SK-N-SH (cell line): ENCODE measurements at regions not wholly inside any gene's neighbourhood (a gene's known extent, or its start where the extent isn't known, plus 50 kb on each side); places are given as distances from the start of the nearest gene placed in this dataset.

Experiments
- CTCF ChIA-PET: fragments of 300-600, 350-600 bp; formaldehyde crosslinking; extraction: SDS; loops from one replicate; lab custom pipeline; 2021; lab: Yijun Ruan, JAX
- POLR2A ChIA-PET: fragments of 350-600 bp; sonication (Branson Sonifier 250); formaldehyde crosslinking; extraction: SDS; loops from one replicate; lab custom pipeline; 2020; ENCODE audit warnings: antibody characterized with exemption, inconsistent platforms; lab: Yijun Ruan, JAX
- DNase-seq: peaks from one replicate; pipeline ENCODE4 v3.0.0; 2012
- H2AFZ ChIP-seq: fragments of 200-600 bp; sonication (generic); 2 replicates; pipeline ENCODE4 v1.8.1; 2016; ENCODE audit warnings: antibody characterized with exemption, mild to moderate bottlenecking, low read depth
- H3F3A ChIP-seq: fragments of 200-600 bp; sonication (generic); replicated peaks from 2 replicates; pipeline ENCODE3; 2016; ENCODE audit warnings: antibody characterized with exemption, mild to moderate bottlenecking; ENCODE audit not compliant: insufficient read depth
- H3K27ac ChIP-seq, 2 experiments: fragments of 200-500 bp in 1 of 2; fragments of 200-600 bp in 1 of 2; sonication (Bioruptor generic) in 1 of 2; sonication (generic), shearing (Covaris generic) in 1 of 2; 2 replicates each; pipeline versions ENCODE4 v1.5.1 to v1.6.1; 2014 to 2016; ENCODE audit warnings: low read depth in 2 of 2, inconsistent platforms in 1 of 2, low read length in 1 of 2, mild to moderate bottlenecking in 1 of 2, mixed read lengths in 1 of 2
- H3K27me3 ChIP-seq: fragments of 200-600 bp; sonication (generic), shearing (Covaris generic); 2 replicates; pipeline ENCODE4 v1.6.1; 2016; ENCODE audit warnings: mixed run types; ENCODE audit not compliant: insufficient read depth
- H3K36me3 ChIP-seq, 2 experiments: fragments of 200-500 bp in 1 of 2; fragments of 200-600 bp in 1 of 2; sonication (Bioruptor generic) in 1 of 2; sonication (generic) in 1 of 2; replicated peaks in 1 of 2; 2 replicates each; pipeline versions ENCODE3 to v1.5.1; 2014 to 2016; ENCODE audit warnings: low read length in 1 of 2, mild to moderate bottlenecking in 1 of 2; ENCODE audit not compliant: insufficient read depth in 2 of 2, control insufficient read depth in 1 of 2
- H3K4me1 ChIP-seq, 2 experiments: fragments of 200-500 bp in 1 of 2; fragments of 200-600 bp in 1 of 2; sonication (Bioruptor generic) in 1 of 2; sonication (generic), shearing (Covaris generic) in 1 of 2; 2 replicates each; pipeline versions ENCODE4 v1.5.1 to v1.6.1; 2014 to 2016; ENCODE audit warnings: low read depth in 1 of 2, low read length in 1 of 2, mixed run types in 1 of 2; ENCODE audit not compliant: insufficient read depth in 2 of 2, control insufficient read depth in 1 of 2
- H3K4me2 ChIP-seq: fragments of 200-600 bp; sonication (generic), shearing (Covaris generic); 2 replicates; pipeline ENCODE4 v1.6.1; 2017; ENCODE audit warnings: mixed run types
- H3K4me3 ChIP-seq, 2 experiments: fragments of 200-500 bp in 1 of 2; fragments of 200-600 bp in 1 of 2; sonication (Bioruptor generic) in 1 of 2; sonication (generic), shearing (Covaris generic) in 1 of 2; 2 replicates each; pipeline versions ENCODE4 v1.5.1 to v1.8.1; 2014 to 2016; ENCODE audit warnings: low read depth in 2 of 2, inconsistent platforms in 1 of 2, low read length in 1 of 2, mild to moderate bottlenecking in 1 of 2, mixed read lengths in 1 of 2, moderate library complexity in 1 of 2
- H3K79me2 ChIP-seq: fragments of 200-600 bp; sonication (generic); 2 replicates; pipeline ENCODE4 v1.8.1; 2017; ENCODE audit warnings: mild to moderate bottlenecking; ENCODE audit not compliant: insufficient read depth
- H3K9ac ChIP-seq: fragments of 200-600 bp; sonication (generic); 2 replicates; pipeline ENCODE4 v1.6.1; 2017; ENCODE audit warnings: mixed run types
- H3K9me2 ChIP-seq: fragments of 200-600 bp; sonication (generic); 2 replicates; pipeline ENCODE4 v1.6.1; 2017; ENCODE audit warnings: mixed run types
- H3K9me3 ChIP-seq: fragments of 200-600 bp; sonication (generic); 2 replicates; pipeline ENCODE4 v1.6.1; 2017; ENCODE audit warnings: mixed run types, mild to moderate bottlenecking, moderate library complexity
- H4K20me1 ChIP-seq: fragments of 200-600 bp; sonication (generic); 2 replicates; pipeline ENCODE4 v1.6.1; 2017; ENCODE audit warnings: mild to moderate bottlenecking, mixed run types; ENCODE audit not compliant: insufficient read depth
- ELF1 ChIP-seq: IDR thresholded peaks from 2 replicates; pipeline ENCODE4 v1.4.0; 2012
- FOXJ3 ChIP-seq: sonication (generic); formaldehyde crosslinking; IDR thresholded peaks from 2 replicates; pipeline ENCODE4 v1.5.1; 2020; ENCODE audit warnings: mild to moderate bottlenecking, missing genetic modification reagents
- FOXM1 ChIP-seq: IDR thresholded peaks from 2 replicates; pipeline ENCODE4 v1.4.0; 2012; ENCODE audit warnings: low read depth, mild to moderate bottlenecking
- GABPA ChIP-seq: IDR thresholded peaks from 2 replicates; pipeline ENCODE4 v1.4.0; 2012; ENCODE audit warnings: low read depth, mild to moderate bottlenecking
- GATA2 ChIP-seq: sonication (generic); formaldehyde crosslinking; IDR thresholded peaks from 2 replicates; pipeline ENCODE4 v1.5.0; 2020; ENCODE audit warnings: mild to moderate bottlenecking, missing genetic modification reagents
- IRF3 ChIP-seq: fragments of 150-350 bp; IDR thresholded peaks from 2 replicates; pipeline ENCODE4 v1.6.1; 2016; ENCODE audit warnings: mild to moderate bottlenecking, low read depth, low read length
- JUND ChIP-seq: IDR thresholded peaks from 2 replicates; pipeline ENCODE4 v1.4.0; 2012
- MAX ChIP-seq: IDR thresholded peaks from 2 replicates; pipeline ENCODE4 v1.4.0; 2012; ENCODE audit warnings: low read depth
- MEF2A ChIP-seq: IDR thresholded peaks from 2 replicates; pipeline ENCODE4 v1.4.0; 2012; ENCODE audit warnings: low read depth, borderline replicate concordance
- MXI1 ChIP-seq: IDR thresholded peaks from 2 replicates; pipeline ENCODE4 v1.6.1; 2012; ENCODE audit warnings: mild to moderate bottlenecking, low read depth, low read length, improper control_type of control experiment
- NFIC ChIP-seq: IDR thresholded peaks from 2 replicates; pipeline ENCODE4 v1.4.0; 2012; ENCODE audit warnings: borderline replicate concordance
- PBX3 ChIP-seq: IDR thresholded peaks from 2 replicates; pipeline ENCODE4; 2012
- RCOR1 ChIP-seq: fragments of 150-350 bp; IDR thresholded peaks from 2 replicates; pipeline ENCODE4 v1.6.1; 2017; ENCODE audit warnings: antibody characterized with exemption, low read length
- REST ChIP-seq: IDR thresholded peaks from 2 replicates; pipeline ENCODE4 v1.6.1; 2012; ENCODE audit warnings: mild to moderate bottlenecking, low read depth, low read length, moderate library complexity
- RFX5 ChIP-seq: IDR thresholded peaks from 2 replicates; pipeline ENCODE4 v1.6.1; 2012; ENCODE audit warnings: mild to moderate bottlenecking, improper control_type of control experiment, low read length
- RXRA ChIP-seq: IDR thresholded peaks from 2 replicates; pipeline ENCODE4 v1.4.0; 2012; ENCODE audit warnings: low read depth, mild to moderate bottlenecking, borderline replicate concordance
- SIN3A ChIP-seq: IDR thresholded peaks from 2 replicates; pipeline ENCODE4 v1.6.1; 2012; ENCODE audit warnings: low read depth, mild to moderate bottlenecking, low read length, moderate library complexity, borderline replicate concordance
- TAF1 ChIP-seq: IDR thresholded peaks from 2 replicates; pipeline ENCODE4 v1.6.1; 2012; ENCODE audit warnings: low read depth, mild to moderate bottlenecking, low read length, moderate library complexity, borderline replicate concordance
- TCF12 ChIP-seq: IDR thresholded peaks from 2 replicates; pipeline ENCODE4 v1.4.0; 2012
- USF1 ChIP-seq: IDR thresholded peaks from 2 replicates; pipeline ENCODE4 v1.4.0; 2012; ENCODE audit warnings: low read depth, borderline replicate concordance
- USF2 ChIP-seq: fragments of 150-350 bp; IDR thresholded peaks from 2 replicates; pipeline ENCODE4 v1.6.1; 2017; ENCODE audit warnings: antibody characterized with exemption, low read length, low read depth, borderline replicate concordance
- YY1 ChIP-seq: IDR thresholded peaks from 2 replicates; pipeline ENCODE4 v1.4.0; 2012; ENCODE audit warnings: low read depth, mild to moderate bottlenecking
- WGBS: methylation state at CpG from one replicate; pipeline ENCODE4 v1.1.6; 2017; ENCODE audit warnings: low lambda C conversion rate; 5-methylcytosine and 5-hydroxymethylcytosine counted together

GRCh38 chr13:87925006-87925405, 253.8 kb downstream of the SLITRK5 start:
- CTCF ChIA-PET = no interaction called here
- peaks cover 0 to 3% of the 10 kb centered on the region in 2 experiments; a peak in 1 of 4 replicates for H3K4me1 ChIP-seq
- no peak overlapping the region for H3K4me2 ChIP-seq
- H3F3A ChIP-seq = no peaks in the 10 kb centered on the region
- H3K27ac ChIP-seq = no peak overlapping the region
- no peaks in the 10 kb centered on the region for H3K27me3 ChIP-seq
- no peak for DNase-seq
- no peak overlapping the region for H2AFZ ChIP-seq
- H3K9ac ChIP-seq = no peak overlapping the region
- no peaks in the 10 kb centered on the region for H3K9me3 ChIP-seq
- WGBS = 22% methylated on average over 4 of the region's 4 CpGs
- no peak for TF ChIP-seq PBX3
- no peak for TF ChIP-seq SIN3A
- no peak for TF ChIP-seq YY1
- TF ChIP-seq REST = no peak
- no peak for TF ChIP-seq RCOR1
- no peak for TF ChIP-seq MEF2A
- TF ChIP-seq FOXM1 = no peak
- TF ChIP-seq NFIC = no peak
- no peak for TF ChIP-seq ELF1
- no peak for TF ChIP-seq USF1
- no peak for TF ChIP-seq RXRA
- TF ChIP-seq, all 33 proteins: peak for 0
- Histone ChIP-seq H4K20me1 (no peaks in the 10 kb centered on the region), H3K9me2 (no peaks in the 10 kb centered on the region), H3K36me3 (no peaks in the 10 kb centered on the region), H3K4me3 (no peak overlapping the region), H3K79me2 (no peaks in the 10 kb centered on the region)
- POLR2A ChIA-PET = no interaction called here

- no peaks in the 10 kb centered on the region for H3K9me2 ChIP-seq
- no peaks in the 10 kb centered on the region for H3K9me3 ChIP-seq
- H3K4me1 ChIP-seq = no peaks in the 10 kb centered on the region
- 24% methylated on average over 1 of the region's 1 CpG for WGBS
- H3K36me3 ChIP-seq = no peaks in the 10 kb centered on the region
- ChIA-PET POLR2A (no interaction called here), CTCF (no interaction called here)
- H3K79me2 ChIP-seq = no peaks in the 10 kb centered on the region
- H3K4me3 ChIP-seq = no peak overlapping the region
- no peak overlapping the region for H3K27ac ChIP-seq
- no peak overlapping the region for H3K9ac ChIP-seq
- no peak overlapping the region for H2AFZ ChIP-seq
- H3F3A ChIP-seq = no peaks in the 10 kb centered on the region
- no peak for DNase-seq
- H3K27me3 ChIP-seq = no peaks in the 10 kb centered on the region
- H4K20me1 ChIP-seq = no peaks in the 10 kb centered on the region
- no peak overlapping the region for H3K4me2 ChIP-seq
- TF ChIP-seq MEF2A (no peak), RFX5 (no peak), TAF1 (no peak), TCF12 (no peak), MAX (no peak), FOXJ3 (CRISPR knock-in tag) (no peak), FOXM1 (no peak), JUND (no peak), SIN3A (no peak), MXI1 (no peak), ELF1 (no peak), GATA2 (no peak), USF2 (no peak), GABPA (no peak), IRF3 (no peak)
Measured at GRCh38 chr13:87940776-87941175, 269.6 kb downstream of the SLITRK5 start.
